Glomerular visceral epithelial cell (primary cell): ENCODE measurements at regions not wholly inside any gene's neighbourhood (a gene's known extent, or its start where the extent isn't known, plus 50 kb on each side); places are given as distances from the start of the nearest gene placed in this dataset.
"Not testable (repeated sequence)": the region's sequence is repeated elsewhere in the genome, so short reads cannot be mapped to it uniquely, and the experiment has no call there.

Experiments
- DNase-seq: peaks from one replicate; pipeline ENCODE4 v3.0.0-alpha.2; 2016; ENCODE audit errors: extremely low spot score

GRCh38 chr5:83001796-83002381, 75.3 kb downstream of the TMEM167A start:
- no peak for DNase-seq

- DNase-seq: peak; percentile 62
Observed at GRCh38 chr5:83000922-83001321, 76.3 kb downstream of the TMEM167A start.

GRCh38 chr5:83000428-83000827, 76.8 kb downstream of the TMEM167A start:
- DNase-seq: peak; percentile 71

- DNase-seq: no peak
Observed at GRCh38 chr5:82993416-82993815, 83.8 kb downstream of the TMEM167A start.

GRCh38 chr5:82992646-82993045, 84.5 kb downstream of the TMEM167A start:
- DNase-seq: no peak

- DNase-seq: peak; percentile 50
Observed at GRCh38 chr5:82991678-82992323, 85.4 kb downstream of the TMEM167A start.

GRCh38 chr5:82991059-82991458, 86.1 kb downstream of the TMEM167A start:
- DNase-seq: no peak

- no peak for DNase-seq
Observed at GRCh38 chr5:82987188-82987587, 90.0 kb downstream of the TMEM167A start.

GRCh38 chr5:82986404-82986803, 90.8 kb downstream of the TMEM167A start:
- no peak for DNase-seq

- no peak for DNase-seq
Observed at GRCh38 chr5:82985763-82986162, 91.4 kb downstream of the TMEM167A start.

- DNase-seq: no peak
Observed at GRCh38 chr5:82984786-82985735, 92.1 kb downstream of the TMEM167A start.

GRCh38 chr5:82982846-82983245, 94.3 kb downstream of the TMEM167A start:
- no peak for DNase-seq

- DNase-seq: peak; percentile 77
Observed at GRCh38 chr5:82976887-82977286, 100.3 kb downstream of the TMEM167A start.

GRCh38 chr5:82975812-82976211, 101.4 kb downstream of the TMEM167A start:
- DNase-seq: peak; percentile 16

- no peak for DNase-seq
Observed at GRCh38 chr5:82975396-82975795, 101.8 kb downstream of the TMEM167A start.

GRCh38 chr5:82974346-82974745, 102.8 kb downstream of the TMEM167A start:
- DNase-seq: not testable (repeated sequence)

- DNase-seq: no peak
Observed at GRCh38 chr5:82971901-82972300, 105.3 kb downstream of the TMEM167A start.

GRCh38 chr5:82971034-82971806, 106.0 kb downstream of the TMEM167A start:
- not testable (repeated sequence) for DNase-seq

- peak; percentile 51 for DNase-seq
Observed at GRCh38 chr5:82969221-82969976, 107.8 kb downstream of the TMEM167A start.

GRCh38 chr5:82967072-82967471, 110.1 kb downstream of the TMEM167A start:
- DNase-seq: no peak

- peak; percentile 16 for DNase-seq
Observed at GRCh38 chr5:82959466-82959865, 117.7 kb downstream of the TMEM167A start.
